Endothelial cell of umbilical vein (primary cell): ENCODE measurements at regions not wholly inside any gene's neighbourhood (a gene's known extent, or its start where the extent isn't known, plus 50 kb on each side); places are given as distances from the start of the nearest gene placed in this dataset.

Experiments
- BruUV-seq: library from RNA; stranded (reverse); fragments of 400-500 nt; replicated peaks from 2 replicates; lab custom pipeline; 2021; lab: Mats Ljungman, UMichigan
- CTCF ChIA-PET: fragments of 300-600, 350-600 bp; sonication (Branson Sonifier 250); formaldehyde crosslinking; loops from one replicate; lab custom pipeline; 2021; ENCODE audit warnings: antibody characterized with exemption, inconsistent platforms; lab: Charles Lee
- POLR2A ChIA-PET: fragments of 300-600, 350-600 bp; sonication (Branson Sonifier 250); formaldehyde crosslinking; loops from one replicate; lab custom pipeline; 2021; ENCODE audit warnings: antibody characterized with exemption, inconsistent platforms; lab: Charles Lee
- DNase-seq: peaks from one replicate; pipeline ENCODE4 v3.0.0-alpha.2; 2011; ENCODE audit warnings: low read depth, low spot score
- FAIRE-seq: peaks from 2 replicates; lab custom pipeline; 2011; peaks lifted over from hg19 to GRCh38; lab: Jason Lieb, UNC
- H2AFZ ChIP-seq: 2 replicates; pipeline ENCODE4 v1.6.0; 2012; ENCODE audit warnings: low read depth, low read length, control low read depth, inconsistent platforms
- H3K27ac ChIP-seq: 2 replicates; pipeline ENCODE4 v1.5.1; 2011; ENCODE audit warnings: low read depth, mild to moderate bottlenecking, control low read depth, low read length, moderate library complexity; ENCODE audit not compliant: insufficient read depth
- H3K27me3 ChIP-seq, 2 experiments: 2 replicates each; pipeline versions ENCODE4 v1.6.0 to v1.6.1; 2011; ENCODE audit warnings: low read length in 2 of 2, mixed read lengths in 1 of 2; ENCODE audit not compliant: control insufficient read depth in 2 of 2, insufficient read depth in 2 of 2
- H3K36me3 ChIP-seq, 2 experiments: 2 replicates in 1 of 2; 3 replicates in 1 of 2; pipeline ENCODE4 v1.5.1; 2011; ENCODE audit warnings: low read length in 2 of 2, mild to moderate bottlenecking in 1 of 2, moderate library complexity in 1 of 2; ENCODE audit not compliant: control insufficient read depth in 2 of 2, insufficient read depth in 2 of 2; ENCODE audit errors: extremely low read depth in 1 of 2
- H3K4me1 ChIP-seq: 3 replicates; pipeline ENCODE4 v1.5.1; 2011; ENCODE audit warnings: mild to moderate bottlenecking, low read length; ENCODE audit not compliant: control insufficient read depth, insufficient read depth; ENCODE audit errors: extremely low read depth
- H3K4me2 ChIP-seq: 2 replicates; pipeline ENCODE4 v1.6.1; 2011; ENCODE audit warnings: low read length, control low read depth, mixed read lengths; ENCODE audit not compliant: insufficient read depth
- H3K4me3 ChIP-seq, 3 experiments: fragments of 200-600 bp in 1 of 3; sonication (generic), shearing (Covaris generic) in 1 of 3; replicated peaks in 1 of 3; 2 replicates each; pipeline ENCODE4 v1.5.1; 2011 to 2016; ENCODE audit warnings: control low read depth in 3 of 3, low read length in 3 of 3, mild to moderate bottlenecking in 2 of 3, inconsistent platforms in 1 of 3, low read depth in 1 of 3, moderate library complexity in 1 of 3; ENCODE audit not compliant: insufficient read depth in 1 of 3
- H3K79me2 ChIP-seq: 2 replicates; pipeline ENCODE4 v1.6.0; 2012; ENCODE audit warnings: low read length, inconsistent platforms; ENCODE audit not compliant: control insufficient read depth, insufficient read depth
- H3K9ac ChIP-seq: replicated peaks from 2 replicates; pipeline ENCODE3; 2011; ENCODE audit warnings: low read length, control low read depth; ENCODE audit not compliant: insufficient read depth; ENCODE audit errors: extremely low read depth
- H3K9me1 ChIP-seq: replicated peaks from 3 replicates; pipeline ENCODE4 v1.6.0; 2011; ENCODE audit warnings: mild to moderate bottlenecking, low read length; ENCODE audit not compliant: control insufficient read depth, insufficient read depth; ENCODE audit errors: extremely low read depth
- H3K9me3 ChIP-seq: replicated peaks from 2 replicates; pipeline ENCODE4 v1.5.1; 2012; ENCODE audit warnings: low read length, inconsistent platforms; ENCODE audit not compliant: control insufficient read depth, insufficient read depth
- H4K20me1 ChIP-seq: replicated peaks from 2 replicates; pipeline ENCODE3; 2011; ENCODE audit warnings: mild to moderate bottlenecking, low read length; ENCODE audit not compliant: control insufficient read depth, insufficient read depth; ENCODE audit errors: extremely low read depth
- CTCF ChIP-seq, 2 donors: IDR thresholded peaks; 1 replicate in 1 of 2; 2 replicates in 1 of 2; pipeline ENCODE4 v1.5.1; 2011; ENCODE audit warnings: low read length in 2 of 2, mild to moderate bottlenecking in 2 of 2, moderate library complexity in 2 of 2, control low read depth in 1 of 2, inconsistent platforms in 1 of 2, low read depth in 1 of 2; ENCODE audit not compliant: insufficient read depth in 1 of 2; ENCODE audit errors: extremely low read depth in 1 of 2
- EZH2 ChIP-seq: IDR thresholded peaks from 2 replicates; pipeline ENCODE4 v1.6.1; 2012; ENCODE audit warnings: borderline replicate concordance, low read depth, mild to moderate bottlenecking, moderate library complexity, low read length, inconsistent platforms; ENCODE audit not compliant: severe bottlenecking
- FOS ChIP-seq: IDR thresholded peaks from 2 replicates; pipeline ENCODE4 v1.6.1; 2011; ENCODE audit warnings: mild to moderate bottlenecking, low read length, moderate library complexity, borderline replicate concordance; ENCODE audit not compliant: insufficient read depth
- GATA2 ChIP-seq: IDR thresholded peaks from 2 replicates; pipeline ENCODE4 v1.7.0; 2011; ENCODE audit warnings: low read depth, mild to moderate bottlenecking, moderate library complexity, mixed read lengths, low read length; ENCODE audit not compliant: insufficient read length, insufficient read depth
- JUN ChIP-seq: IDR thresholded peaks from 2 replicates; pipeline ENCODE4 v1.6.1; 2011; ENCODE audit warnings: borderline replicate concordance, low read depth; ENCODE audit not compliant: insufficient read length, insufficient read depth
- MAX ChIP-seq: IDR thresholded peaks from 2 replicates; pipeline ENCODE4 v1.6.1; 2011; ENCODE audit not compliant: insufficient read depth, insufficient read length
- MYC ChIP-seq: IDR thresholded peaks from one replicate; pipeline ENCODE4 v1.6.1; 2011; ENCODE audit warnings: mild to moderate bottlenecking, low read depth, low read length
- POLR2A ChIP-seq: IDR thresholded peaks from 2 replicates; pipeline ENCODE4 v1.6.1; 2012; ENCODE audit warnings: low read depth, mild to moderate bottlenecking, control low read depth, low read length
- POLR2AphosphoS5 ChIP-seq: IDR thresholded peaks from 2 replicates; pipeline ENCODE4 v1.6.1; 2012; ENCODE audit warnings: low read depth, mild to moderate bottlenecking, control low read depth, low read length, moderate library complexity; ENCODE audit not compliant: insufficient read depth
- dilution Hi-C: fragments of 300-500 bp; cut with MboI; formaldehyde crosslinking; loops from one replicate; pipeline ENCODE4 v1.15.0; 2019; ENCODE audit warnings: low sequenced_read_pairs; ENCODE audit not compliant: extremely low pct_ligation_motif_present
- intact Hi-C: fragments of 100-400 bp; cut with micrococcal nuclease; formaldehyde crosslinking; loops from one replicate; pipeline ENCODE4 v1.10.0; 2022

- dilution Hi-C loops: no loop called here
- H4K20me1 ChIP-seq: no peaks in the 10 kb centered on the region
- no peak overlapping the region for H3K9ac ChIP-seq
- no peaks in the 10 kb centered on the region for H3K4me1 ChIP-seq
- CTCF ChIA-PET: no interaction called here
- no peaks in the 10 kb centered on the region for H3K79me2 ChIP-seq
- H3K4me3 ChIP-seq: no peak overlapping the region
- H3K9me1 ChIP-seq: no peaks in the 10 kb centered on the region
- no peak overlapping the region for H2AFZ ChIP-seq
- no peak for FAIRE-seq
- no peaks in the 10 kb centered on the region for H3K27me3 ChIP-seq
- BruUV-seq: no TSS peak
- H3K36me3 ChIP-seq: no peaks in the 10 kb centered on the region
- POLR2A ChIA-PET: no interaction called here
- TF ChIP-seq FOS: no peak
- no peak for TF ChIP-seq POLR2AphosphoS5
- TF ChIP-seq EZH2: no peak
- TF ChIP-seq POLR2A: no peak
- TF ChIP-seq MYC: no peak
- no peak for TF ChIP-seq GATA2
- no peak for TF ChIP-seq MAX
- no peak for TF ChIP-seq CTCF (IDR thresholded peaks at IDR 0.05; ENCODE audit: extremely low read depth in 1 of 2, insufficient read depth in 1 of 2, low read depth in 1 of 2, low read length in 2 of 2)
- no peak for TF ChIP-seq JUN
- no peak overlapping the region for H3K4me2 ChIP-seq
- H3K9me3 ChIP-seq: no peaks in the 10 kb centered on the region
- H3K27ac ChIP-seq: no peak overlapping the region
- DNase-seq: no peak
- intact Hi-C loops: no loop called here
Measured at GRCh38 chr2:16351541-16351940, 314.1 kb downstream of the CYRIA start.
